HEK293 (cell line): ENCODE measurements at regions not wholly inside any gene's neighbourhood (a gene's known extent, or its start where the extent isn't known, plus 50 kb on each side); places are given as distances from the start of the nearest gene placed in this dataset.
"Not testable (repeated sequence)": the region's sequence is repeated elsewhere in the genome, so short reads cannot be mapped to it uniquely, and the experiment has no call there.

Experiments used
- CTCF ChIA-PET: fragments of 350-600 bp; formaldehyde crosslinking; extraction: SDS; loops from one replicate; lab custom pipeline; 2021; ENCODE audit warnings: antibody characterized with exemption; lab: Yijun Ruan, JAX
- POLR2A ChIA-PET: fragments of 300-600 bp; formaldehyde crosslinking; extraction: SDS; loops from one replicate; lab custom pipeline; 2020; ENCODE audit warnings: antibody characterized with exemption, inconsistent platforms; lab: Yijun Ruan, JAX
- H3K27ac ChIP-seq: fragments of 200-500 bp; sonication (Bioruptor generic); 2 replicates; pipeline ENCODE4 v1.5.1; 2014; ENCODE audit warnings: low read depth, low read length, control low read depth, inconsistent platforms; ENCODE audit errors: extremely low read depth
- H3K36me3 ChIP-seq, 2 experiments: fragments of 200-500 bp in 1 of 2; sonication (Bioruptor generic) in 1 of 2; 1 replicate in 1 of 2; 2 replicates in 1 of 2; pipeline ENCODE4 v1.5.1; 2014 to 2017; ENCODE audit warnings: inconsistent platforms in 2 of 2, low read length in 2 of 2; ENCODE audit not compliant: control insufficient read depth in 2 of 2, insufficient read depth in 1 of 2
- H3K4me1 ChIP-seq: fragments of 200-500 bp; sonication (Bioruptor generic); 2 replicates; pipeline ENCODE4 v1.5.1; 2014; ENCODE audit warnings: mild to moderate bottlenecking, low read length, inconsistent platforms; ENCODE audit not compliant: control insufficient read depth, insufficient read depth
- H3K4me3 ChIP-seq: 2 replicates; pipeline ENCODE4 v1.5.1; 2011; ENCODE audit warnings: low read depth, mild to moderate bottlenecking, control low read depth, low read length, moderate library complexity
- H3K9me3 ChIP-seq: fragments of 200-500 bp; sonication (Bioruptor generic); 2 replicates; pipeline ENCODE4 v1.5.1; 2014; ENCODE audit warnings: low read depth, low read length, inconsistent platforms; ENCODE audit not compliant: control insufficient read depth, insufficient read depth
- BCL11A ChIP-seq: fragments of 450-650 bp; formaldehyde crosslinking; IDR thresholded peaks from 2 replicates; pipeline ENCODE4 v1.5.1; 2016; ENCODE audit warnings: low read depth, missing biosample characterization, missing genetic modification characterization
- FEZF1 ChIP-seq: fragments of 450-650 bp; formaldehyde crosslinking; IDR thresholded peaks from 2 replicates; pipeline ENCODE4 v1.5.1; 2016; ENCODE audit warnings: missing biosample characterization, missing genetic modification characterization
- GFI1B ChIP-seq: fragments of 450-650 bp; formaldehyde crosslinking; IDR thresholded peaks from 2 replicates; pipeline ENCODE4 v1.5.1; 2016; ENCODE audit warnings: missing biosample characterization, missing genetic modification characterization
- GLIS1 ChIP-seq: fragments of 450-650 bp; formaldehyde crosslinking; IDR thresholded peaks from 2 replicates; pipeline ENCODE4 v1.5.1; 2016; ENCODE audit warnings: missing biosample characterization, missing genetic modification characterization
- KLF9 ChIP-seq: fragments of 450-650 bp; formaldehyde crosslinking; IDR thresholded peaks from 2 replicates; pipeline ENCODE4 v1.5.1; 2016; ENCODE audit warnings: missing biosample characterization, missing genetic modification characterization, low read depth
- RBAK ChIP-seq: fragments of 450-650 bp; formaldehyde crosslinking; IDR thresholded peaks from 2 replicates; pipeline ENCODE4 v1.5.1; 2016; ENCODE audit warnings: missing biosample characterization, missing genetic modification characterization
- ZBTB21 ChIP-seq: fragments of 450-650 bp; formaldehyde crosslinking; IDR thresholded peaks from 2 replicates; pipeline ENCODE4 v1.5.1; 2017; ENCODE audit warnings: missing biosample characterization, missing genetic modification characterization
- ZNF155 ChIP-seq: fragments of 450-650 bp; formaldehyde crosslinking; IDR thresholded peaks from 2 replicates; pipeline ENCODE4 v1.5.1; 2016; ENCODE audit warnings: missing biosample characterization, missing genetic modification characterization
- ZNF184 ChIP-seq: fragments of 450-650 bp; IDR thresholded peaks from 2 replicates; pipeline ENCODE4 v1.5.1; 2018; ENCODE audit warnings: missing biosample characterization, mild to moderate bottlenecking, missing genetic modification characterization
- ZNF302 ChIP-seq: fragments of 450-650 bp; formaldehyde crosslinking; IDR thresholded peaks from 2 replicates; pipeline ENCODE4 v1.5.1; 2016; ENCODE audit warnings: missing biosample characterization, missing genetic modification characterization, low read depth
- ZNF561 ChIP-seq: fragments of 450-650 bp; IDR thresholded peaks from 2 replicates; pipeline ENCODE4 v1.5.1; 2018; ENCODE audit warnings: missing biosample characterization, missing genetic modification characterization, borderline replicate concordance
- ZNF692 ChIP-seq: fragments of 450-650 bp; formaldehyde crosslinking; IDR thresholded peaks from 2 replicates; pipeline ENCODE4 v1.5.1; 2016; ENCODE audit warnings: missing biosample characterization, missing genetic modification characterization
- TF ChIP-seq, protein P1 (sequence below): fragments of 450-650 bp; formaldehyde crosslinking; IDR thresholded peaks from 2 replicates; pipeline ENCODE4 v1.5.1; 2017; ENCODE audit warnings: missing biosample characterization, missing genetic modification characterization
- TF ChIP-seq, protein P2 (sequence below): fragments of 450-650 bp; formaldehyde crosslinking; IDR thresholded peaks from 2 replicates; pipeline ENCODE4 v1.5.1; 2016; ENCODE audit warnings: missing biosample characterization, missing genetic modification characterization
- TF ChIP-seq, protein P3 (sequence below): fragments of 450-650 bp; IDR thresholded peaks from 2 replicates; pipeline ENCODE4 v1.5.1; 2018; ENCODE audit warnings: missing biosample characterization, mild to moderate bottlenecking, missing genetic modification characterization

GRCh38 chr3:70464876-70465275, 152.4 kb upstream of the MDFIC2 start:
- H3K9me3 ChIP-seq = no peaks in the 10 kb centered on the region
- H3K27ac ChIP-seq = no peak overlapping the region
- H3K4me1 ChIP-seq = no peaks in the 10 kb centered on the region
- POLR2A ChIA-PET = no interaction called here
- H3K4me3 ChIP-seq = no peak overlapping the region
- TF ChIP-seq GFI1B = no peak
- no peak for TF ChIP-seq GLIS1 (tag by site-specific recombination)
- TF ChIP-seq FEZF1 = no peak
- TF ChIP-seq, protein P1, sequence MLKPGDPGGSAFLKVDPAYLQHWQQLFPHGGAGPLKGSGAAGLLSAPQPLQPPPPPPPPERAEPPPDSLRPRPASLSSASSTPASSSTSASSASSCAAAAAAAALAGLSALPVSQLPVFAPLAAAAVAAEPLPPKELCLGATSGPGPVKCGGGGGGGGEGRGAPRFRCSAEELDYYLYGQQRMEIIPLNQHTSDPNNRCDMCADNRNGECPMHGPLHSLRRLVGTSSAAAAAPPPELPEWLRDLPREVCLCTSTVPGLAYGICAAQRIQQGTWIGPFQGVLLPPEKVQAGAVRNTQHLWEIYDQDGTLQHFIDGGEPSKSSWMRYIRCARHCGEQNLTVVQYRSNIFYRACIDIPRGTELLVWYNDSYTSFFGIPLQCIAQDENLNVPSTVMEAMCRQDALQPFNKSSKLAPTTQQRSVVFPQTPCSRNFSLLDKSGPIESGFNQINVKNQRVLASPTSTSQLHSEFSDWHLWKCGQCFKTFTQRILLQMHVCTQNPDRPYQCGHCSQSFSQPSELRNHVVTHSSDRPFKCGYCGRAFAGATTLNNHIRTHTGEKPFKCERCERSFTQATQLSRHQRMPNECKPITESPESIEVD (tag by site-specific recombination) = no peak
- TF ChIP-seq BCL11A (tag by site-specific recombination) = no peak
- TF ChIP-seq, all 188 proteins: peak for 0
- CTCF ChIA-PET = no interaction called here
- H3K36me3 ChIP-seq = no peaks in the 10 kb centered on the region

DNA sequence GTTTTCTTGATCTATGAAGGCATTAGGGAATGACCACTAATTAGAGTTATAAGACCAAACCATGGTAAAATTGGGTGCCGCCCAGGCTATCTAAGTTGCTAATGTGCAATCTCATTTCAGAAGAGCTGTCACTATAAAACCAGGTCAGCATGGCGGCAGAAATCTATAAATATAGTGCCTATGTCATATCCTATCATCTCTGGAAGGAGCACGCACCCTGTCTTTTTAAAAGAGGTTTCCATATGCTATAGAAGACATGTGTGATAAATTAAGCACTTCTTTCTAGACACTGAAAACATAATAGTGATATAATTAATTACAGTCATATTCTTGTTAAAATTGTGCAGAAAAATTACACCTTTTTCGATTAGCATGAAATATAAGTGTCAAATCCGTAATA, 152.0 kb upstream of the MDFIC2 start:
- ChIA-PET CTCF (no interaction called here), POLR2A (no interaction called here)
- no peaks in the 10 kb centered on the region for H3K36me3 ChIP-seq
- TF ChIP-seq ZNF561 = no peak
- H3K27ac ChIP-seq = no peak overlapping the region
- H3K4me1 ChIP-seq = no peaks in the 10 kb centered on the region
- no peak overlapping the region for H3K4me3 ChIP-seq
- no peaks in the 10 kb centered on the region for H3K9me3 ChIP-seq

DNA sequence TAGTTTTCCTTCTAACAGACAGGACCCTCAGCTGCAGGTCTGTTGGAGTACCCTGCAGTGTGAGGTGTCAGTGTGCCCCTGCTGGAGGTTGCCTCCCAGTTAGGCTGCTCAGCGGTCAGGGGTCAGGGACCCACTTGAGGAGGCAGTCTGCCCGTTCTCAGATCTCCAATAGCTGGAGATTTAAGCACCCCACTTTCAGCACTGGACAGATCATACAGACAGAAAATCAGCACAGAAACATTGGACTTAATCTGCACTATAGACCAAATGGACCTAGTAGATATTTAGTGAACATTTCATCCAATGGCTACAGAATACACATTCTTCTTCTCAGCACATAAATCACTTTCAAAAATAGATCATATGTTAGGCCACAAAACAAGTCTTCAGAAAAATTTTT, 137.8 kb upstream of the MDFIC2 start:
- POLR2A ChIA-PET, H3K4me3 ChIP-seq, H3K4me1 ChIP-seq, CTCF ChIA-PET, H3K27ac ChIP-seq, H3K36me3 ChIP-seq, H3K9me3 ChIP-seq: not testable (repeated sequence)
- TF ChIP-seq, protein P2, sequence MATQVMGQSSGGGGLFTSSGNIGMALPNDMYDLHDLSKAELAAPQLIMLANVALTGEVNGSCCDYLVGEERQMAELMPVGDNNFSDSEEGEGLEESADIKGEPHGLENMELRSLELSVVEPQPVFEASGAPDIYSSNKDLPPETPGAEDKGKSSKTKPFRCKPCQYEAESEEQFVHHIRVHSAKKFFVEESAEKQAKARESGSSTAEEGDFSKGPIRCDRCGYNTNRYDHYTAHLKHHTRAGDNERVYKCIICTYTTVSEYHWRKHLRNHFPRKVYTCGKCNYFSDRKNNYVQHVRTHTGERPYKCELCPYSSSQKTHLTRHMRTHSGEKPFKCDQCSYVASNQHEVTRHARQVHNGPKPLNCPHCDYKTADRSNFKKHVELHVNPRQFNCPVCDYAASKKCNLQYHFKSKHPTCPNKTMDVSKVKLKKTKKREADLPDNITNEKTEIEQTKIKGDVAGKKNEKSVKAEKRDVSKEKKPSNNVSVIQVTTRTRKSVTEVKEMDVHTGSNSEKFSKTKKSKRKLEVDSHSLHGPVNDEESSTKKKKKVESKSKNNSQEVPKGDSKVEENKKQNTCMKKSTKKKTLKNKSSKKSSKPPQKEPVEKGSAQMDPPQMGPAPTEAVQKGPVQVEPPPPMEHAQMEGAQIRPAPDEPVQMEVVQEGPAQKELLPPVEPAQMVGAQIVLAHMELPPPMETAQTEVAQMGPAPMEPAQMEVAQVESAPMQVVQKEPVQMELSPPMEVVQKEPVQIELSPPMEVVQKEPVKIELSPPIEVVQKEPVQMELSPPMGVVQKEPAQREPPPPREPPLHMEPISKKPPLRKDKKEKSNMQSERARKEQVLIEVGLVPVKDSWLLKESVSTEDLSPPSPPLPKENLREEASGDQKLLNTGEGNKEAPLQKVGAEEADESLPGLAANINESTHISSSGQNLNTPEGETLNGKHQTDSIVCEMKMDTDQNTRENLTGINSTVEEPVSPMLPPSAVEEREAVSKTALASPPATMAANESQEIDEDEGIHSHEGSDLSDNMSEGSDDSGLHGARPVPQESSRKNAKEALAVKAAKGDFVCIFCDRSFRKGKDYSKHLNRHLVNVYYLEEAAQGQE (tag by site-specific recombination) = peak; percentile 58; the same call in 1 of the 2 replicates

DNA sequence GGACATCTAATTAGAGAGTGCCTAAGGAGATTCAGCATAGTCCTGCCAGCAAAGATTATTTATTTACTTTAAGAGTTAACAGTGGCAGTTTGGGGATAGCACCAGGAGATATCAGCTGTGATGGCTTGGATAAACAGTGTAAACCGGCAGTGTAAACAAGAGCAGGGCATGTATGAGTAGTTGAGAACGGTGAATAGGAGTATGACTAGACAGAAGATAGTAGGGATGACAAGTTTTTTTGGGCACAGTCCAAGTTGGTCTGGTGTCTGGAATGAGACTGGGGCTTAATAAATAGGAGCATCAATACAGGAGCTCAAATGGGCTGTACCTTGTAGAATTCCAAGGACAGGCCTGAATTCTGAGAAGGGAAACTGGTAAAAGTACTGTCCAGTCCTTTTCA, 123.0 kb upstream of the MDFIC2 start:
- H3K9me3 ChIP-seq, H3K4me1 ChIP-seq, POLR2A ChIA-PET, H3K36me3 ChIP-seq, H3K27ac ChIP-seq, H3K4me3 ChIP-seq, CTCF ChIA-PET: not testable (repeated sequence)

GRCh38 chr3:70433091-70433490, 120.7 kb upstream of the MDFIC2 start:
- no peaks in the 10 kb centered on the region for H3K4me1 ChIP-seq
- H3K9me3 ChIP-seq = no peaks in the 10 kb centered on the region
- H3K4me3 ChIP-seq = no peak overlapping the region
- ChIA-PET CTCF (no interaction called here), POLR2A (no interaction called here)
- no peak overlapping the region for H3K27ac ChIP-seq
- no peaks in the 10 kb centered on the region for H3K36me3 ChIP-seq
- no peak for TF ChIP-seq ZNF302 (tag by site-specific recombination)
- TF ChIP-seq, protein P3, sequence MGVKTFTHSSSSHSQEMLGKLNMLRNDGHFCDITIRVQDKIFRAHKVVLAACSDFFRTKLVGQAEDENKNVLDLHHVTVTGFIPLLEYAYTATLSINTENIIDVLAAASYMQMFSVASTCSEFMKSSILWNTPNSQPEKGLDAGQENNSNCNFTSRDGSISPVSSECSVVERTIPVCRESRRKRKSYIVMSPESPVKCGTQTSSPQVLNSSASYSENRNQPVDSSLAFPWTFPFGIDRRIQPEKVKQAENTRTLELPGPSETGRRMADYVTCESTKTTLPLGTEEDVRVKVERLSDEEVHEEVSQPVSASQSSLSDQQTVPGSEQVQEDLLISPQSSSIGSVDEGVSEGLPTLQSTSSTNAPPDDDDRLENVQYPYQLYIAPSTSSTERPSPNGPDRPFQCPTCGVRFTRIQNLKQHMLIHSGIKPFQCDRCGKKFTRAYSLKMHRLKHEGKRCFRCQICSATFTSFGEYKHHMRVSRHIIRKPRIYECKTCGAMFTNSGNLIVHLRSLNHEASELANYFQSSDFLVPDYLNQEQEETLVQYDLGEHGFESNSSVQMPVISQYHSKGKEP (tag by site-specific recombination) = no peak
- no peak for TF ChIP-seq KLF9 (tag by site-specific recombination)
- TF ChIP-seq ZNF184 (tag by site-specific recombination) = no peak
- TF ChIP-seq ZNF155 (tag by site-specific recombination) = no peak
- no peak for TF ChIP-seq RBAK (tag by site-specific recombination)
- no peak for TF ChIP-seq ZBTB21 (tag by site-specific recombination)
- TF ChIP-seq ZNF692 = no peak
